ENCODE measurements at regions not wholly inside any gene's neighbourhood (a gene's known extent, or its start where the extent isn't known, plus 50 kb on each side); places are given as distances from the start of the nearest gene placed in this dataset.
"Not testable (repeated sequence)": the region's sequence is repeated elsewhere in the genome, so short reads cannot be mapped to it uniquely, and the experiment has no call there.

- H3K9me3 ChIP-seq (ENCODE audit: insufficient read depth, low read depth, low read length); H3K14ac ChIP-seq (ENCODE audit: low read length); H2BK5ac ChIP-seq (ENCODE audit: low read depth, low read length, poor library complexity); H3K4me3 ChIP-seq (ENCODE audit: low read depth, low read length); H4K91ac ChIP-seq (ENCODE audit: low read depth, low read length); H3K9ac ChIP-seq (ENCODE audit: low read length); H2AFZ ChIP-seq (ENCODE audit: insufficient read depth, low read length, poor library complexity); H3K4me2 ChIP-seq (ENCODE audit: low read length); H3K27ac ChIP-seq (ENCODE audit: low read depth, low read length); H2AK5ac ChIP-seq (ENCODE audit: low read length); H4K12ac ChIP-seq (ENCODE audit: low read depth, low read length); DNase-seq; H2BK12ac ChIP-seq (ENCODE audit: low read length); H3K4ac ChIP-seq (ENCODE audit: low read depth, low read length); H3K27me3 ChIP-seq (ENCODE audit: insufficient read depth, low read length); H3K18ac ChIP-seq (ENCODE audit: low read length); H3K36me3 ChIP-seq (ENCODE audit: control insufficient read depth in 1 of 2, insufficient read depth in 2 of 2, low read length in 2 of 2); H3K4me1 ChIP-seq (ENCODE audit: control insufficient read depth in 1 of 2, insufficient read depth in 2 of 2, low read length in 2 of 2); H2BK120ac ChIP-seq (ENCODE audit: insufficient read depth, low read length, poor library complexity); H4K8ac ChIP-seq (ENCODE audit: low read depth, low read length); H3K79me2 ChIP-seq (ENCODE audit: control insufficient read depth, insufficient read depth, low read length, poor library complexity); H3K23ac ChIP-seq (ENCODE audit: low read length); H3K79me1 ChIP-seq (ENCODE audit: low read length): not testable (repeated sequence)
- WGBS (ENCODE audit: extremely low coverage, insufficient coverage, insufficient read length) = no CpG with 5 or more reads among the region's 4 CpGs
These were observed 753.7 kb upstream of the CTNND2 start for GRCh38 chr5:12657914-12658474.

DNA sequence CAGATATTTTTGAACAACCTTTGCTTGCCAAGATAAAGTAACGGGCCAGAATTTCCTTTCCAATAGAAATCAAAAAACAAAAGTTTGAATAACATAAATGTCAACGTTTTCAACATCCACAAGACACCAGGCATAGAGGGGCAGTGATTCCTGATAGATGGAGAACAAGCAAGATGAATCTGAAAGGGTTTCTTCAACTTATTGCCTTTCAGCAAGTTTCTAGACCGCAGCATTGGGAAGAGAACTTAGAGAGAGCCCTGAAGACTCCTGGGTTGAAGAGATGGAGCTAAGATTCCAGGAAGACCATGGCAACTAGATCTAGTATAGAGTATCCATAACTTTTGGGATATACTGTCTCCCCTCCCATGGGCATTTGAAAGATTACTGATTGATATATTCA lies 751.4 kb upstream of the CTNND2 start:
- Histone ChIP-seq H4K12ac (ENCODE audit: low read depth, low read length) (no peak overlapping the region), H2BK12ac (ENCODE audit: low read length) (no peak overlapping the region), H3K4ac (ENCODE audit: low read depth, low read length) (no peak overlapping the region), H3K36me3 (ENCODE audit: control insufficient read depth in 1 of 2, insufficient read depth in 2 of 2, low read length in 2 of 2) (no peaks in the 10 kb centered on the region), H3K4me2 (ENCODE audit: low read length) (no peak overlapping the region), H3K14ac (ENCODE audit: low read length) (no peak overlapping the region), H3K18ac (ENCODE audit: low read length) (no peak overlapping the region), H2AK5ac (ENCODE audit: low read length) (no peak overlapping the region), H3K27me3 (ENCODE audit: insufficient read depth, low read length) (no peaks in the 10 kb centered on the region), H2AFZ (ENCODE audit: insufficient read depth, low read length, poor library complexity) (no peak overlapping the region), H3K79me2 (ENCODE audit: control insufficient read depth, insufficient read depth, low read length, poor library complexity) (no peaks in the 10 kb centered on the region), H3K9ac (ENCODE audit: low read length) (no peak overlapping the region), H3K4me3 (ENCODE audit: low read depth, low read length) (no peak overlapping the region), H2BK5ac (ENCODE audit: low read depth, low read length, poor library complexity) (no peak overlapping the region), H3K9me3 (ENCODE audit: insufficient read depth, low read depth, low read length) (no peaks in the 10 kb centered on the region), H4K91ac (ENCODE audit: low read depth, low read length) (no peak overlapping the region), H3K23ac (ENCODE audit: low read length) (no peak overlapping the region), H2BK120ac (ENCODE audit: insufficient read depth, low read length, poor library complexity) (no peak overlapping the region), H3K27ac (ENCODE audit: low read depth, low read length) (no peak overlapping the region), H3K4me1 (ENCODE audit: control insufficient read depth in 1 of 2, insufficient read depth in 2 of 2, low read length in 2 of 2) (no peaks in the 10 kb centered on the region), H3K79me1 (ENCODE audit: low read length) (no peaks in the 10 kb centered on the region), H4K8ac (ENCODE audit: low read depth, low read length) (no peak overlapping the region)
- WGBS (ENCODE audit: extremely low coverage, insufficient coverage, insufficient read length) = no CpG with 5 or more reads among the region's 3 CpGs
- DNase-seq = no peak

GRCh38 chr5:12652201-12652600 lies 748.0 kb upstream of the CTNND2 start:
- whole genome bisulfite sequencing (ENCODE audit: extremely low coverage, insufficient coverage, insufficient read length) = no CpG with 5 or more reads among the region's 4 CpGs
- Histone ChIP-seq H2BK5ac (ENCODE audit: low read depth, low read length, poor library complexity) (no peak overlapping the region), H3K4me2 (ENCODE audit: low read length) (no peak overlapping the region), H3K79me2 (ENCODE audit: control insufficient read depth, insufficient read depth, low read length, poor library complexity) (no peaks in the 10 kb centered on the region), H2BK120ac (ENCODE audit: insufficient read depth, low read length, poor library complexity) (no peak overlapping the region), H4K91ac (ENCODE audit: low read depth, low read length) (no peak overlapping the region), H3K36me3 (ENCODE audit: control insufficient read depth in 1 of 2, insufficient read depth in 2 of 2, low read length in 2 of 2) (no peaks in the 10 kb centered on the region), H3K4me3 (ENCODE audit: low read depth, low read length) (no peak overlapping the region), H3K4ac (ENCODE audit: low read depth, low read length) (no peak overlapping the region), H3K4me1 (ENCODE audit: control insufficient read depth in 1 of 2, insufficient read depth in 2 of 2, low read length in 2 of 2) (no peaks in the 10 kb centered on the region), H3K18ac (ENCODE audit: low read length) (no peak overlapping the region), H2AK5ac (ENCODE audit: low read length) (no peak overlapping the region), H3K79me1 (ENCODE audit: low read length) (no peaks in the 10 kb centered on the region), H3K9me3 (ENCODE audit: insufficient read depth, low read depth, low read length) (no peaks in the 10 kb centered on the region), H3K14ac (ENCODE audit: low read length) (no peak overlapping the region), H3K23ac (ENCODE audit: low read length) (no peak overlapping the region), H4K12ac (ENCODE audit: low read depth, low read length) (no peak overlapping the region), H2AFZ (ENCODE audit: insufficient read depth, low read length, poor library complexity) (no peak overlapping the region), H3K9ac (ENCODE audit: low read length) (no peak overlapping the region), H3K27ac (ENCODE audit: low read depth, low read length) (no peak overlapping the region), H2BK12ac (ENCODE audit: low read length) (no peak overlapping the region), H4K8ac (ENCODE audit: low read depth, low read length) (no peak overlapping the region), H3K27me3 (ENCODE audit: insufficient read depth, low read length) (no peaks in the 10 kb centered on the region)
- DNase-seq = no peak

DNA sequence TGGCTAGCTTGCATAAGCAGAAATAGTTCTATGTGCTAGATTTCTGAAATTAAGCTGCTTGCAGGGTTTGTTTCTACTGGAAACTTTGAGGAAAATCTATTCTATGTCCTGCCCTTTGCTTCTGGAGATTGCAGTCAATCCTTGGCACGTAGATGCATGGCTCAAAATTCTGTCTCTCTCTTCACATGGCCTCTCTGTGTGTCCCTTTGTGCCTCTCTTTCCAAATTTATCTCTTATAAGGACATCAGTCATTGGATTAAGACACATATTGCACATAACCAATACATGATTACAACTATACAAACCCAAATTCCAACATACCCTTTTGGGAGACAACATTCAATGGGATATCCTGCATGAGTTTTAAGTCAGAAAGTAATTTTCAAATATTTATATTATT lies 744.3 kb upstream of the CTNND2 start:
- Histone ChIP-seq H3K27ac (ENCODE audit: low read depth, low read length) (no peak overlapping the region), H2BK120ac (ENCODE audit: insufficient read depth, low read length, poor library complexity) (no peak overlapping the region), H3K79me2 (ENCODE audit: control insufficient read depth, insufficient read depth, low read length, poor library complexity) (no peaks in the 10 kb centered on the region), H2AK5ac (ENCODE audit: low read length) (no peak overlapping the region), H3K9ac (ENCODE audit: low read length) (no peak overlapping the region), H4K91ac (ENCODE audit: low read depth, low read length) (no peak overlapping the region), H2BK12ac (ENCODE audit: low read length) (no peak overlapping the region), H3K4me3 (ENCODE audit: low read depth, low read length) (no peak overlapping the region), H3K18ac (ENCODE audit: low read length) (no peak overlapping the region), H3K23ac (ENCODE audit: low read length) (no peak overlapping the region), H2BK5ac (ENCODE audit: low read depth, low read length, poor library complexity) (no peak overlapping the region), H2AFZ (ENCODE audit: insufficient read depth, low read length, poor library complexity) (no peak overlapping the region), H3K36me3 (ENCODE audit: control insufficient read depth in 1 of 2, insufficient read depth in 2 of 2, low read length in 2 of 2) (no peaks in the 10 kb centered on the region), H3K4ac (ENCODE audit: low read depth, low read length) (no peak overlapping the region), H3K14ac (ENCODE audit: low read length) (no peak overlapping the region), H3K4me1 (ENCODE audit: control insufficient read depth in 1 of 2, insufficient read depth in 2 of 2, low read length in 2 of 2) (no peaks in the 10 kb centered on the region), H4K8ac (ENCODE audit: low read depth, low read length) (no peak overlapping the region), H3K9me3 (ENCODE audit: insufficient read depth, low read depth, low read length) (no peaks in the 10 kb centered on the region), H4K12ac (ENCODE audit: low read depth, low read length) (no peak overlapping the region), H3K4me2 (ENCODE audit: low read length) (no peak overlapping the region), H3K27me3 (ENCODE audit: insufficient read depth, low read length) (no peaks in the 10 kb centered on the region), H3K79me1 (ENCODE audit: low read length) (no peaks in the 10 kb centered on the region)
- WGBS (ENCODE audit: extremely low coverage, insufficient coverage, insufficient read length) = no CpG with 5 or more reads among the region's 1 CpG
- DNase-seq = no peak

All from trophoblast cell (in vitro differentiated cells and primary cell).